ENCODE measurements at regions not wholly inside any gene's neighbourhood (a gene's known extent, or its start where the extent isn't known, plus 50 kb on each side); places are given as distances from the start of the nearest gene placed in this dataset.
A peak's percentile ranks its signal among the peaks of the same experiment; 100 is the strongest.
"Not testable (repeated sequence)": the region's sequence is repeated elsewhere in the genome, so short reads cannot be mapped to it uniquely, and the experiment has no call there.

GRCh38 chr6:94845742-94846141, 731.6 kb upstream of the MANEA start:
- no peak overlapping the region for H3K4me3 ChIP-seq (ENCODE audit: low read depth, low read length)
- no peak for TF ChIP-seq CTCF (IDR thresholded peaks at IDR 0.05; ENCODE audit: low read depth, low read length)
- DNase-seq (ENCODE audit: low read depth, low spot score): no peak
- in situ Hi-C loops (cut with HindIII; ENCODE audit: low sequenced_read_pairs): no loop called here

GRCh38 chr6:94835264-94835663, 742.1 kb upstream of the MANEA start:
- H3K4me3 ChIP-seq (ENCODE audit: low read depth, low read length): no peak overlapping the region
- TF ChIP-seq CTCF (IDR thresholded peaks at IDR 0.05; ENCODE audit: low read depth, low read length): no peak
- in situ Hi-C loops (cut with HindIII; ENCODE audit: low sequenced_read_pairs): no loop called here
- no peak for DNase-seq (ENCODE audit: low read depth, low spot score)

- no peak for DNase-seq (ENCODE audit: low read depth, low spot score)
- H3K4me3 ChIP-seq (ENCODE audit: low read depth, low read length): no peak overlapping the region
- TF ChIP-seq CTCF (IDR thresholded peaks at IDR 0.05; ENCODE audit: low read depth, low read length): no peak
- in situ Hi-C loops (cut with HindIII; ENCODE audit: low sequenced_read_pairs): no loop called here
Measured at GRCh38 chr6:94813806-94814205, 763.5 kb upstream of the MANEA start.

- TF ChIP-seq CTCF (IDR thresholded peaks at IDR 0.05; ENCODE audit: low read depth, low read length): no peak
- in situ Hi-C loops (cut with HindIII; ENCODE audit: low sequenced_read_pairs): no loop called here
- no peak overlapping the region for H3K4me3 ChIP-seq (ENCODE audit: low read depth, low read length)
Measured at GRCh38 chr6:94801344-94801743, 776.0 kb upstream of the MANEA start.

GRCh38 chr6:94785514-94785913, 791.8 kb upstream of the MANEA start:
- no peak for DNase-seq (ENCODE audit: low read depth, low spot score)
- no peak overlapping the region for H3K4me3 ChIP-seq (ENCODE audit: low read depth, low read length)
- in situ Hi-C loops (cut with HindIII; ENCODE audit: low sequenced_read_pairs): no loop called here
- TF ChIP-seq CTCF (IDR thresholded peaks at IDR 0.05; ENCODE audit: low read depth, low read length): no peak

More at GRCh38 chr6:94801344-94801743, 776.0 kb upstream of the MANEA start:
- no peak for DNase-seq (ENCODE audit: low read depth, low spot score)

DNA sequence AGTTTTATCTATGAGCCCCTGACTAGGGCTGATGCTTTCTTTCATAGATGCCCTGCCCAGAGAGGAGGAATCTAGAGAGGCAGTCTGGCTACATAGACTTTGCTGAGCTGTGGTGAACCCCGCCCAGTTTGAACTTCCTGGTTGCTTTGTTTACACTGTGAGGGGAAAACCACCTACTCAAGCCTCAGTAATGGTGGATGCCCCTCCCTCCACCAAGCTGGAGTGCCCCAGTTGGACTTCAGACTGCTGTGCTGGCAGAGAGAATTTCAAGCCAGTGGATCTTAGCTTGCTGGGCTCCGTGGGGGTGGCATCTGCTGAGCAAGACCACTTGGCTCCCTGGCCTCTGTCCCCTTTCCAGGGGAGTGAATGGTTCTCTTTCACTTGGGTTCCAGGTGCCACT, 792.3 kb upstream of the MANEA start:
- DNase-seq (ENCODE audit: low read depth, low spot score); H3K4me3 ChIP-seq (ENCODE audit: low read depth, low read length); in situ Hi-C loops (cut with HindIII; ENCODE audit: low sequenced_read_pairs): not testable (repeated sequence)

DNA sequence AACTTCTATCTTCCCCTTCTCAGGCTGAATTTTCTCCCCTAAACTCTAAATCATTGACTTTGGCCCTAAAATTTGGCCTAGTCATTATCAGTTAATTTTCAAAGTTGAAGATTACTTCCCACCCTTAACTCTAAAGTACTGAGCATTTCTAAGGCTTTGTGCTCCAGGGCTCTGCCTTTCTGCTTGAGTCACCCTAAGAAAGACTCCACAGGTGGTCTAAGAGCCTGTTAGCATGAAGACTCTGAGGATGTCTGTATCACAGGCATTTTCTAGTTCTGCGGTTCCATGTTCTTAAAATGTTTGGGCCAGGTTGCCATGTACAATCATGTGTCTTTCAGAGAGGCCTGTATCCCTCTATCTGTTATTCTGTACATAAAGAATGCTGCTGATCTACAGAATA, 808.1 kb upstream of the MANEA start:
- H3K4me3 ChIP-seq (ENCODE audit: low read depth, low read length): no peak overlapping the region
- peak; percentile 0 for DNase-seq (ENCODE audit: low read depth, low spot score)
- in situ Hi-C loops (cut with HindIII; ENCODE audit: low sequenced_read_pairs): no loop called here
- TF ChIP-seq CTCF (IDR thresholded peaks at IDR 0.05; ENCODE audit: low read depth, low read length): no peak

Data from astrocyte of the spinal cord (primary cell).